Astrocyte of the spinal cord (primary cell): ENCODE measurements at regions not wholly inside any gene's neighbourhood (a gene's known extent, or its start where the extent isn't known, plus 50 kb on each side); places are given as distances from the start of the nearest gene placed in this dataset.

Experiments used
- DNase-seq: peaks from one replicate; pipeline ENCODE4 v3.0.0; 2011; ENCODE audit warnings: low read depth, low spot score
- H3K4me3 ChIP-seq: 2 replicates; pipeline ENCODE4 v1.5.1; 2011; ENCODE audit warnings: low read depth, mild to moderate bottlenecking, low read length, moderate library complexity
- in situ Hi-C: cut with HindIII; loops from 2 replicates; pipeline ENCODE4 v1.10.0; 2017; ENCODE audit warnings: low sequenced_read_pairs
- TF ChIP-seq, protein P1 (sequence below): IDR thresholded peaks from 2 replicates; pipeline ENCODE4 v1.5.1; 2012; ENCODE audit warnings: low read depth, mild to moderate bottlenecking, low read length, inconsistent platforms

DNA sequence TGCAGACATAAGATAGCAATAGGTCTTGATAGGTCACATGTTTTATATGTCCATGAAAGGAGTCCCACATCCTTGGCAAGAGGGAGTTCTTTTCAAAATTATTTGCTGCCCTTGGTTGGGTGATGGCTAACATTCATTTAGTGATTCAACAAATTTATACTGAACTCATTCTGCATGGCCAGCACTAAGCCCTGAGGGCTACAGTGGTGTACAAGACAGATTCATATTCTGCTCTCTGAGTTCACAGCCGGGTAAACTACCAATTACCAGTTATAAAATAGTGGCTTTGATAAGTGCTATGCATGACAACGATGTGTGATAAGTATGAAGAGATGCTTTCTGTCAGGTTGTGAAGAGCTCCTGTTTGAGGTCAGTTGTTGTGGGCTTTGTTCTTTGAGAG, 340.0 kb downstream of the GABRG2 start:
- DNase-seq = no peak
- no peak overlapping the region for H3K4me3 ChIP-seq
- TF ChIP-seq, protein P1, sequence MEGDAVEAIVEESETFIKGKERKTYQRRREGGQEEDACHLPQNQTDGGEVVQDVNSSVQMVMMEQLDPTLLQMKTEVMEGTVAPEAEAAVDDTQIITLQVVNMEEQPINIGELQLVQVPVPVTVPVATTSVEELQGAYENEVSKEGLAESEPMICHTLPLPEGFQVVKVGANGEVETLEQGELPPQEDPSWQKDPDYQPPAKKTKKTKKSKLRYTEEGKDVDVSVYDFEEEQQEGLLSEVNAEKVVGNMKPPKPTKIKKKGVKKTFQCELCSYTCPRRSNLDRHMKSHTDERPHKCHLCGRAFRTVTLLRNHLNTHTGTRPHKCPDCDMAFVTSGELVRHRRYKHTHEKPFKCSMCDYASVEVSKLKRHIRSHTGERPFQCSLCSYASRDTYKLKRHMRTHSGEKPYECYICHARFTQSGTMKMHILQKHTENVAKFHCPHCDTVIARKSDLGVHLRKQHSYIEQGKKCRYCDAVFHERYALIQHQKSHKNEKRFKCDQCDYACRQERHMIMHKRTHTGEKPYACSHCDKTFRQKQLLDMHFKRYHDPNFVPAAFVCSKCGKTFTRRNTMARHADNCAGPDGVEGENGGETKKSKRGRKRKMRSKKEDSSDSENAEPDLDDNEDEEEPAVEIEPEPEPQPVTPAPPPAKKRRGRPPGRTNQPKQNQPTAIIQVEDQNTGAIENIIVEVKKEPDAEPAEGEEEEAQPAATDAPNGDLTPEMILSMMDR = no peak
- in situ Hi-C loops = no loop called here

DNA sequence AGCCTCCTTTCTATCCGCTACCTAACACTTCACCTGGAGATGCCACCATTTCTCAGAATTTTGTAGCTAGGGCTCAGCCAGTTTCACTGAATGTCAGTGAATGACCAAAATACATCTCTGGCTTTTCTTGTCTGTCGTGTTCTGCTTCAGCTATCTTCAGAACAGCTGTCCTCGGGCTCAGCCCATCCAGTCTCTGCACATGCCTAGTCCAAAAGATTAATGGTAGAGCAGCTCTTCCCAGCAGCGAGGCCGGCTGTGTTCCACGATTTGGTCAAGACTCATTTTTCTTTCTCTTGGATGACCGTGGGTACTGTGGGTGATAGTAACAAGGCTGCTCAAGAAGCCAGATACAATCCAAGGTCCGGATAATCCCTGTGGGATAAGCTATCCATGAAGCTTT, 342.8 kb downstream of the GABRG2 start:
- DNase-seq = no peak
- TF ChIP-seq, protein P1 = no peak
- H3K4me3 ChIP-seq = no peak overlapping the region
- in situ Hi-C loops = no loop called here

DNA sequence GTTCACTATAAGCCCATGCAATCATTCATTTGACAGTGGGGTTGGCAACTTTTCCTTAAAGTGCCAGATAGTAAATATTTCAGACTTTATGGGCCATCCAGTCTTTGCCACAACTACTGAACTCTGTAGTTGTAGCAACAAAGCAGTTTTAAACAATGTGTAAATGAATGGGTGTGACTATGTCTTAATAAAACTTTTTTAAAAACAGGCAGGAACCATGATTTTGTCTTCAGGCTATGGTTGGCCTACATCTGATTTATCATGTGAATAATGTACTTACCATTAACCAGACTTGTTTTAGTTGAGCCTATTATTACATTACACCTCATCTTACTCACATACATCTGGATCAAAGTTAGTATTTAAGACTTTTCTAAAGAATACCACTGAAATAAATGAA, 361.6 kb downstream of the GABRG2 start:
- no peak overlapping the region for H3K4me3 ChIP-seq
- DNase-seq = no peak
- TF ChIP-seq, protein P1 = no peak
- in situ Hi-C loops = no loop called here

DNA sequence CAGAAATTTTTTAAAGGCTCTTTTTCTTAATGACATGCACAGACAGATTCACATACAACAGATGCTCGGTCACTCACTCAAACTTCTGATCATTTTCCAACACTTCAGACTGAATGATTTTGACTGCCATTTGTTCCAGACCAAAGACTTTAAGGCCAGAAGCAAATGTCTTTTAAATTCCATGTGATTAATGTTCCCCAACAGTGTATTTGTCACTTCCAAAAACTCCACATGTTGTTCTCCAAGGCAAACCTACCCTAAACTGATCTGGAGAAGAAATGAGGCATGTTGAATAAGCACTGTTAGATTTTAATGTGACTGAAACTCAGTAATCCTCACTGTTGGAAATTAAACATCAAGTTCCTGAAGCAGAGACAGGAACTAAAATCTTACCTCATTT, 366.7 kb downstream of the GABRG2 start:
- DNase-seq = no peak
- TF ChIP-seq, protein P1 = no peak
- no peak overlapping the region for H3K4me3 ChIP-seq
- in situ Hi-C loops = no loop called here

DNA sequence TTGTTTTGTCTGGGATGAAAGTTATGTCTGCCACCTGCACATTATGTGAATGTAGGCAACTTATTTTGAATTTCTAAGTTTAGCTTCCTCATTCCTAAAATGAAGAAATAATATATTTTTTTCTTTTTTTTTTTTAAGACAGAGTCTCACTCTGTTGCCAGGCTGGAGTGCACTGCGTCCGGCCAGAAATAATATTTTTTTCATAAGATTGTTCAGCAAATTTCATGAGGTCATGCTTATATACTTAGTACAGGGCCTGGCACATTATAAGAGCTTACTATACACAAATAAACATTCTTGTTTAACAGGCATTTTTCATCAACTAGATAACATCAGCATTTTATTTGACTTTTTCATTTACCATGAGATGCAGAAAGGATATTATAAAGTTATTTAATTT, 368.5 kb downstream of the GABRG2 start:
- DNase-seq = no peak
- H3K4me3 ChIP-seq = no peak overlapping the region
- in situ Hi-C loops = no loop called here
- TF ChIP-seq, protein P1 = no peak

DNA sequence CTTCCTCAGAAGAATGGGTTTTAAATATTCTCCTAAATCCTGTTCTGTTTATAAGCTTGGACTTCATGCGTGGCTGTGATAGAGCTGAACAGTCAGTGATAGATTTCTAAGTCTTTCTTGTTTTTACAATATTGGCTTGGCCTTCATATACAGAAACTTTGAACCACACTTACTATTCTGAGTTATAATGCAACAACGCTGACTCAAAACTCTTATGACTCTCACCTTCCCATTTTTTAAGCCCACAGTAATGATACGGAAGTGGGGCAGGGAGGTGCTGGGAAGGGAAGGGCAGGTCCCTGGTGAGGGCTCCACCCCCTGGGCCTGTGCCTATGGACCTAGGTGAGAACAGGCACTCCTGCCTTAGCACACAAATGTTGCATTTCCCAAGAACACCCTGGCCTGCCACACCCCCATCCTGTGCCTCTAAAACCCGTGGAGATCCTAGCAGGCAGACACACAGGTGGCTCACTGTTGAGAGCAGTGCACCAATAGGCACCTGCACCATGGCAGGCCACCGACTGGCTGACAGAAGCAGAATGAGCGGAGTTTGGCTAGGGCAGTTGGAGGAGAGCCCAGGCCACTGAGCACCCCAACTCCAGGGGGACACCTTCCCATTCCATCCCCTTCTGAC, 376.7 kb downstream of the GABRG2 start:
- no peak for DNase-seq
- in situ Hi-C loops = no loop called here
- TF ChIP-seq, protein P1 = no peak
- no peak overlapping the region for H3K4me3 ChIP-seq
